K562 (cell line): ENCODE measurements at regions not wholly inside any gene's neighbourhood (a gene's known extent, or its start where the extent isn't known, plus 50 kb on each side); places are given as distances from the start of the nearest gene placed in this dataset.

Source experiments
- ATAC-seq: fragments of 200-7000 bp; cut with Tn5 transposase; 3 replicates; pipeline ENCODE4 v1.9.1; 2020; ENCODE audit warnings: moderate library complexity
- BruUV-seq: library from RNA; stranded (reverse); fragments of 400-500 nt; replicated peaks from 2 replicates; lab custom pipeline; 2021; lab: Mats Ljungman, UMichigan
- CTCF ChIA-PET: fragments of 300-600 bp; formaldehyde crosslinking; extraction: SDS; loops from one replicate; lab custom pipeline; 2021; ENCODE audit warnings: low intra/inter-chr PET ratio; lab: Yijun Ruan, JAX
- POLR2A ChIA-PET: fragments of 300-600, 350-650 bp; sonication (Branson Sonifier 250); formaldehyde crosslinking; extraction: SDS; loops from one replicate; lab custom pipeline; 2021; ENCODE audit warnings: antibody characterized with exemption, inconsistent platforms; lab: Yijun Ruan, JAX
- DNase-seq, 4 experiments: peaks; one replicate each; pipeline versions ENCODE4 v3.0.0 to v3.0.0-alpha.2; 2011 to 2018; ENCODE audit warnings: low spot score in 3 of 4, mixed read lengths in 3 of 4; ENCODE audit errors: extremely low read depth in 1 of 4
- FAIRE-seq: peaks from 2 replicates; lab custom pipeline; 2011; peaks lifted over from hg19 to GRCh38; lab: Jason Lieb, UNC
- H2AFZ ChIP-seq: 2 replicates; pipeline ENCODE4 v1.6.0; 2011; ENCODE audit warnings: low read depth, low read length, control low read depth, inconsistent platforms
- H3K27ac ChIP-seq: fragments of 200-600 bp; 3 replicates; pipeline ENCODE4 v1.8.0; 2011; ENCODE audit warnings: low read depth, mild to moderate bottlenecking, control low read depth, inconsistent platforms, low read length, moderate library complexity, mixed read lengths; ENCODE audit errors: extremely low read depth
- H3K27me3 ChIP-seq, 2 experiments: fragments of 300-600 bp in 1 of 2; 2 replicates in 1 of 2; 3 replicates in 1 of 2; pipeline versions ENCODE4 v1.6.0 to v1.8.0; 2011; ENCODE audit warnings: inconsistent platforms in 2 of 2, low read length in 2 of 2, mild to moderate bottlenecking in 1 of 2, mixed read lengths in 1 of 2, moderate library complexity in 1 of 2; ENCODE audit not compliant: control insufficient read depth in 2 of 2, insufficient read depth in 2 of 2
- H3K36me3 ChIP-seq: fragments of 300-600 bp; 3 replicates; pipeline ENCODE4 v1.8.0; 2011; ENCODE audit warnings: mild to moderate bottlenecking, low read length, inconsistent platforms; ENCODE audit not compliant: control insufficient read depth, insufficient read depth
- H3K4me1 ChIP-seq, 2 experiments: fragments of 200-600 bp in 1 of 2; replicated peaks in 1 of 2; 2 replicates in 1 of 2; 3 replicates in 1 of 2; pipeline versions ENCODE4 v1.5.1 to v1.8.0; 2011; ENCODE audit warnings: inconsistent platforms in 2 of 2, low read length in 2 of 2, mild to moderate bottlenecking in 1 of 2, mixed read lengths in 1 of 2, moderate library complexity in 1 of 2; ENCODE audit not compliant: control insufficient read depth in 2 of 2, insufficient read depth in 2 of 2
- H3K4me2 ChIP-seq: 2 replicates; pipeline ENCODE4 v1.6.1; 2011; ENCODE audit warnings: low read length, control low read depth, inconsistent platforms, mixed read lengths; ENCODE audit not compliant: insufficient read depth
- H3K4me3 ChIP-seq: fragments of 200-600 bp; sonication (generic), shearing (Covaris generic); 2 replicates; pipeline ENCODE4 v1.5.1; 2016; ENCODE audit warnings: control low read depth, inconsistent platforms
- H3K79me2 ChIP-seq: fragments of 200-600 bp; 3 replicates; pipeline ENCODE4 v1.8.0; 2011; ENCODE audit warnings: low read length, inconsistent platforms; ENCODE audit not compliant: control insufficient read depth, insufficient read depth
- H3K9ac ChIP-seq, 2 experiments: 2 replicates each; pipeline versions ENCODE4 v1.6.0 to v1.6.1; 2011; ENCODE audit warnings: low read depth in 2 of 2, low read length in 2 of 2, control low read depth in 1 of 2, inconsistent platforms in 1 of 2, mild to moderate bottlenecking in 1 of 2, mixed read lengths in 1 of 2; ENCODE audit not compliant: insufficient read depth in 1 of 2
- H3K9me1 ChIP-seq: one replicate; pipeline ENCODE4 v1.6.0; 2011; ENCODE audit warnings: inconsistent platforms, mild to moderate bottlenecking, low read length, moderate library complexity; ENCODE audit not compliant: control insufficient read depth, insufficient read depth
- H3K9me3 ChIP-seq: replicated peaks from 2 replicates; pipeline ENCODE4 v1.5.1; 2011; ENCODE audit warnings: low read depth, low read length, inconsistent platforms; ENCODE audit not compliant: control insufficient read depth, insufficient read depth
- H4K20me1 ChIP-seq: replicated peaks from 2 replicates; pipeline ENCODE4 v1.6.1; 2011; ENCODE audit warnings: low read length, inconsistent platforms, mixed read lengths; ENCODE audit not compliant: control insufficient read depth, insufficient read depth
- GATA2 ChIP-seq: sonication (generic); formaldehyde crosslinking; IDR thresholded peaks from 2 replicates; pipeline ENCODE4 v1.4.0; 2020; ENCODE audit warnings: mild to moderate bottlenecking, missing genetic modification reagents
- NR2C2 ChIP-seq, 2 experiments: fragments of 200-800 bp in 1 of 2; sonication (Bioruptor generic) in 1 of 2; sonication (generic) in 1 of 2; formaldehyde crosslinking in 1 of 2; IDR thresholded peaks; 2 replicates each; pipeline versions ENCODE4 v1.6.1 to v1.8.0; 2016 to 2022; ENCODE audit warnings: mild to moderate bottlenecking in 1 of 2, missing compliant biosample characterization in 1 of 2, missing genetic modification characterization in 1 of 2, missing genetic modification reagents in 1 of 2
- RFX5 ChIP-seq: IDR thresholded peaks from 2 replicates; pipeline ENCODE4 v1.6.1; 2011; ENCODE audit warnings: low read depth, mild to moderate bottlenecking, improper control_type of control experiment, low read length
- WGBS: fragments of 100-300 bp; shearing (Covaris generic); methylation state at CpG from one replicate; pipeline ENCODE4 v1.1.6; 2016; ENCODE audit warnings: low coverage, mixed read lengths; ENCODE audit not compliant: insufficient coverage; ENCODE audit errors: missing lambda C conversion rate; 5-methylcytosine and 5-hydroxymethylcytosine counted together
- in situ Hi-C: fragments of 300-500 bp; cut with MboI; formaldehyde crosslinking; loops from 4 replicates; pipeline ENCODE4 v1.15.0; 2018; ENCODE audit warnings: inconsistent platforms, mixed read lengths
- intact Hi-C: fragments of 100-400 bp; cut with micrococcal nuclease; formaldehyde crosslinking; loops from 2 replicates; pipeline ENCODE4 v1.14.2; 2022
- TF ChIP-seq, protein P1 (sequence below), 2 experiments: fragments of 450-650 bp in 1 of 2; sonication (generic) in 1 of 2; formaldehyde crosslinking in 1 of 2; IDR thresholded peaks; 2 replicates each; pipeline versions ENCODE4 v1.7.1 to v1.9.0; 2016 to 2022; ENCODE audit warnings: inconsistent platforms in 1 of 2, mild to moderate bottlenecking in 1 of 2, missing genetic modification reagents in 1 of 2

DNA sequence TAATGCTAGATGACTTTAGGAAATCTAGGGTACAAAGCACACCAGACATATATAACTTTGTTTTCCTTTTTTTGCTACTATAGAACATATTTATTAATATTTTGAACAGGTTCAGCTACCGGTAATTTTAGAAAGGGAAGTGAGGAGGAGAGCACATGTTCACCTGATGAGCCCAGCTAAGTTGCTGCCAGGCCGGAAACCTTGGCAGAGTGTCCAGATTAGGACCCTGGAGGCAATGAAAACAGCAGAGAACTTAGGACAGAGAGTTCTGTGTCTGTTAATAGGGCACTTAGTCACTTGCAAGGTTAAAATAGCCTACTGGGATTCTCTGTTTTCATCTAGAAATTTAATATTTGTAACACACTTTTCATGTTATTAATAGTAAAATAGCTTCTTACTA lies 348.9 kb upstream of the CPEB2 start:
- H3K4me1 ChIP-seq, result no peaks in the 10 kb centered on the region
- no peak overlapping the region for H3K4me2 ChIP-seq
- no peak for FAIRE-seq
- BruUV-seq, result no TSS peak
- H3K27me3 ChIP-seq, result no peaks in the 10 kb centered on the region
- H3K9me3 ChIP-seq, result no peaks in the 10 kb centered on the region
- no peak overlapping the region for H2AFZ ChIP-seq
- WGBS, result 0% methylated on average over 2 of the region's 2 CpGs
- no peak for TF ChIP-seq GATA2 (CRISPR knock-in tag)
- TF ChIP-seq NR2C2 (CRISPR knock-in tag; IDR thresholded peaks at IDR 0.05), result no peak
- TF ChIP-seq NR2C2 (tag; IDR thresholded peaks at IDR 0.05), result no peak
- TF ChIP-seq RFX5, result no peak
- TF ChIP-seq, protein P1, sequence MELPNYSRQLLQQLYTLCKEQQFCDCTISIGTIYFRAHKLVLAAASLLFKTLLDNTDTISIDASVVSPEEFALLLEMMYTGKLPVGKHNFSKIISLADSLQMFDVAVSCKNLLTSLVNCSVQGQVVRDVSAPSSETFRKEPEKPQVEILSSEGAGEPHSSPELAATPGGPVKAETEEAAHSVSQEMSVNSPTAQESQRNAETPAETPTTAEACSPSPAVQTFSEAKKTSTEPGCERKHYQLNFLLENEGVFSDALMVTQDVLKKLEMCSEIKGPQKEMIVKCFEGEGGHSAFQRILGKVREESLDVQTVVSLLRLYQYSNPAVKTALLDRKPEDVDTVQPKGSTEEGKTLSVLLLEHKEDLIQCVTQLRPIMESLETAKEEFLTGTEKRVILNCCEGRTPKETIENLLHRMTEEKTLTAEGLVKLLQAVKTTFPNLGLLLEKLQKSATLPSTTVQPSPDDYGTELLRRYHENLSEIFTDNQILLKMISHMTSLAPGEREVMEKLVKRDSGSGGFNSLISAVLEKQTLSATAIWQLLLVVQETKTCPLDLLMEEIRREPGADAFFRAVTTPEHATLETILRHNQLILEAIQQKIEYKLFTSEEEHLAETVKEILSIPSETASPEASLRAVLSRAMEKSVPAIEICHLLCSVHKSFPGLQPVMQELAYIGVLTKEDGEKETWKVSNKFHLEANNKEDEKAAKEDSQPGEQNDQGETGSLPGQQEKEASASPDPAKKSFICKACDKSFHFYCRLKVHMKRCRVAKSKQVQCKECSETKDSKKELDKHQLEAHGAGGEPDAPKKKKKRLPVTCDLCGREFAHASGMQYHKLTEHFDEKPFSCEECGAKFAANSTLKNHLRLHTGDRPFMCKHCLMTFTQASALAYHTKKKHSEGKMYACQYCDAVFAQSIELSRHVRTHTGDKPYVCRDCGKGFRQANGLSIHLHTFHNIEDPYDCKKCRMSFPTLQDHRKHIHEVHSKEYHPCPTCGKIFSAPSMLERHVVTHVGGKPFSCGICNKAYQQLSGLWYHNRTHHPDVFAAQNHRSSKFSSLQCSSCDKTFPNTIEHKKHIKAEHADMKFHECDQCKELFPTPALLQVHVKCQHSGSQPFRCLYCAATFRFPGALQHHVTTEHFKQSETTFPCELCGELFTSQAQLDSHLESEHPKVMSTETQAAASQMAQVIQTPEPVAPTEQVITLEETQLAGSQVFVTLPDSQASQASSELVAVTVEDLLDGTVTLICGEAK (IDR thresholded peaks at IDR 0.05), result no peak
- TF ChIP-seq, protein P1 (CRISPR knock-in tag; IDR thresholded peaks at IDR 0.05), result no peak
- no peaks in the 10 kb centered on the region for H3K9me1 ChIP-seq
- H4K20me1 ChIP-seq, result no peaks in the 10 kb centered on the region
- no peak for ATAC-seq
- CTCF ChIA-PET, result no interaction called here
- POLR2A ChIA-PET, result no interaction called here
- in situ Hi-C loops (no loop called here), intact Hi-C loops (no loop called here)
- no peak overlapping the region for H3K9ac ChIP-seq
- DNase-seq, result no peak
- H3K36me3 ChIP-seq, result no peaks in the 10 kb centered on the region
- H3K4me3 ChIP-seq, result no peak overlapping the region
- no peak overlapping the region for H3K27ac ChIP-seq
- no peaks in the 10 kb centered on the region for H3K79me2 ChIP-seq
